Amniotic epithelial cell (primary cell): ENCODE measurements at regions not wholly inside any gene's neighbourhood (a gene's known extent, or its start where the extent isn't known, plus 50 kb on each side); places are given as distances from the start of the nearest gene placed in this dataset.

Experiments used
- DNase-seq: peaks from one replicate; pipeline ENCODE4 v3.0.0-alpha.2; 2010; ENCODE audit warnings: low read depth

- peak; percentile 19 for DNase-seq
Observed at GRCh38 chr5:174337276-174338184, 292.0 kb downstream of the NSG2 start.

GRCh38 chr5:174338185-174339010 is 292.9 kb downstream of the NSG2 start:
- DNase-seq: no peak

- no peak for DNase-seq
Observed at GRCh38 chr5:174339130-174339529, 293.6 kb downstream of the NSG2 start.

- DNase-seq: peak; percentile 49
Observed at GRCh38 chr5:174340226-174340625, 294.7 kb downstream of the NSG2 start.

GRCh38 chr5:174342696-174343095 is 297.2 kb downstream of the NSG2 start:
- DNase-seq: no peak

GRCh38 chr5:174343826-174344225 is 298.3 kb downstream of the NSG2 start:
- no peak for DNase-seq

GRCh38 chr5:174344335-174344734 is 298.8 kb downstream of the NSG2 start:
- no peak for DNase-seq

- no peak for DNase-seq
Observed at GRCh38 chr5:174347183-174347582, 301.7 kb downstream of the NSG2 start.

GRCh38 chr5:174348311-174348981 is 302.9 kb downstream of the NSG2 start:
- DNase-seq: no peak

- no peak for DNase-seq
Observed at GRCh38 chr5:174352681-174353080, 307.2 kb downstream of the NSG2 start.

GRCh38 chr5:174354571-174354970 is 309.1 kb downstream of the NSG2 start:
- no peak for DNase-seq

GRCh38 chr5:174355208-174355612 is 309.7 kb downstream of the NSG2 start:
- peak; percentile 73 for DNase-seq

GRCh38 chr5:174355995-174356394 is 310.5 kb downstream of the NSG2 start:
- no peak for DNase-seq

GRCh38 chr5:174356536-174356935 is 311.0 kb downstream of the NSG2 start:
- no peak for DNase-seq

- DNase-seq: no peak
Observed at GRCh38 chr5:174358276-174358675, 312.8 kb downstream of the NSG2 start.

- DNase-seq: no peak
Observed at GRCh38 chr5:174359071-174359470, 313.6 kb downstream of the NSG2 start.

GRCh38 chr5:174362514-174362913 is 317.0 kb downstream of the NSG2 start:
- DNase-seq: no peak

GRCh38 chr5:174363934-174364333 is 318.4 kb downstream of the NSG2 start:
- no peak for DNase-seq

GRCh38 chr5:174364676-174365075 is 319.2 kb downstream of the NSG2 start:
- no peak for DNase-seq

GRCh38 chr5:174371600-174372094 is 326.1 kb downstream of the NSG2 start:
- no peak for DNase-seq

- DNase-seq: no peak
Observed at GRCh38 chr5:174374206-174374605, 328.7 kb downstream of the NSG2 start.

GRCh38 chr5:174376056-174376455 is 330.6 kb downstream of the NSG2 start:
- no peak for DNase-seq
